WTC11 (cell line): ENCODE measurements at regions not wholly inside any gene's neighbourhood (a gene's known extent, or its start where the extent isn't known, plus 50 kb on each side); places are given as distances from the start of the nearest gene placed in this dataset.

Experiments used
- ATAC-seq: fragments of 200-7000 bp; cut with Tn5 transposase; 2 replicates; pipeline ENCODE4 v1.10.0; 2021; ENCODE audit warnings: mild to moderate bottlenecking, moderate library complexity
- CTCF ChIA-PET: fragments of 300-600 bp; sonication (Branson Sonifier 250); formaldehyde crosslinking; loops from one replicate; lab custom pipeline; 2021; ENCODE audit warnings: antibody characterized with exemption; lab: Charles Lee
- POLR2A ChIA-PET: fragments of 350-600 bp; sonication (Branson Sonifier 250); formaldehyde crosslinking; loops from one replicate; lab custom pipeline; 2021; ENCODE audit warnings: antibody characterized with exemption; lab: Charles Lee
- DNase-seq: peaks from one replicate; pipeline ENCODE4 v3.0.0; 2021; ENCODE audit warnings: low spot score
- H3K27ac Mint-ChIP-seq: 2 replicates; pipeline ENCODE4 v1.8.0; 2021; ENCODE audit warnings: mixed read lengths
- H3K27me3 Mint-ChIP-seq: 2 replicates; pipeline ENCODE4 v1.8.0; 2021; ENCODE audit warnings: low read depth, mild to moderate bottlenecking, moderate library complexity, mixed read lengths
- H3K36me3 Mint-ChIP-seq: 2 replicates; pipeline ENCODE4 v1.8.0; 2021; ENCODE audit warnings: mixed read lengths
- H3K4me1 Mint-ChIP-seq: 2 replicates; pipeline ENCODE4 v1.8.0; 2022; ENCODE audit warnings: mixed read lengths
- H3K4me3 Mint-ChIP-seq: 2 replicates; pipeline ENCODE4 v1.8.0; 2021; ENCODE audit warnings: mild to moderate bottlenecking, moderate library complexity, mixed read lengths
- H3K9me3 Mint-ChIP-seq: 2 replicates; pipeline ENCODE4 v1.8.0; 2021; ENCODE audit warnings: mixed read lengths
- ATF6 ChIP-seq: sonication (generic); formaldehyde crosslinking; IDR thresholded peaks from 2 replicates; pipeline ENCODE4 v1.8.1; 2023; ENCODE audit warnings: mild to moderate bottlenecking, missing genetic modification reagents
- CBFB ChIP-seq: sonication (generic); formaldehyde crosslinking; IDR thresholded peaks from 2 replicates; pipeline ENCODE4 v1.8.1; 2022; ENCODE audit warnings: mild to moderate bottlenecking, low read depth, missing genetic modification reagents
- ESRRA ChIP-seq: sonication (generic); formaldehyde crosslinking; IDR thresholded peaks from 2 replicates; pipeline ENCODE4 v1.8.1; 2022; ENCODE audit warnings: mild to moderate bottlenecking, missing genetic modification reagents, borderline replicate concordance
- FOXJ3 ChIP-seq: sonication (generic); formaldehyde crosslinking; IDR thresholded peaks from 2 replicates; pipeline ENCODE4 v1.9.0; 2021; ENCODE audit warnings: missing genetic modification reagents, mild to moderate bottlenecking, borderline replicate concordance
- FOXP1 ChIP-seq: sonication (generic); formaldehyde crosslinking; IDR thresholded peaks from 2 replicates; pipeline ENCODE4 v1.8.0; 2022; ENCODE audit warnings: missing genetic modification reagents, mild to moderate bottlenecking, moderate library complexity, borderline replicate concordance
- JAZF1 ChIP-seq: fragments of 250-450 bp; sonication (Bioruptor Pico); IDR thresholded peaks from 2 replicates; pipeline ENCODE4 v1.9.0; 2021; ENCODE audit warnings: moderate library complexity, mild to moderate bottlenecking, inconsistent platforms
- MYBL2 ChIP-seq: sonication (generic); formaldehyde crosslinking; IDR thresholded peaks from 2 replicates; pipeline ENCODE4 v1.8.1; 2023; ENCODE audit warnings: mild to moderate bottlenecking, moderate library complexity, missing genetic modification reagents
- NR2C2 ChIP-seq: sonication (generic); formaldehyde crosslinking; IDR thresholded peaks from 2 replicates; pipeline ENCODE4 v1.8.0; 2022; ENCODE audit warnings: mild to moderate bottlenecking, missing genetic modification reagents
- PREB ChIP-seq: sonication (generic); formaldehyde crosslinking; IDR thresholded peaks from 2 replicates; pipeline ENCODE4 v1.8.1; 2022; ENCODE audit warnings: mild to moderate bottlenecking, missing genetic modification reagents, moderate library complexity, borderline replicate concordance
- SP1 ChIP-seq: sonication (generic); formaldehyde crosslinking; conservative IDR thresholded peaks from 2 replicates; pipeline ENCODE4 v1.8.1; 2022; ENCODE audit warnings: missing genetic modification reagents
- ZNF396 ChIP-seq: fragments of 250-450 bp; sonication (Bioruptor Pico); IDR thresholded peaks from 2 replicates; pipeline ENCODE4 v1.8.0; 2021; ENCODE audit warnings: mild to moderate bottlenecking, moderate library complexity, borderline replicate concordance
- TF ChIP-seq, protein P1 (sequence below): sonication (generic); formaldehyde crosslinking; IDR thresholded peaks from 2 replicates; pipeline ENCODE4 v1.8.1; 2023; ENCODE audit warnings: mild to moderate bottlenecking, missing genetic modification reagents, borderline replicate concordance
- TF ChIP-seq, protein P2 (sequence below): sonication (generic); formaldehyde crosslinking; IDR thresholded peaks from 2 replicates; pipeline ENCODE4 v1.8.1; 2023; ENCODE audit warnings: mild to moderate bottlenecking, moderate library complexity, missing genetic modification reagents
- TF ChIP-seq, protein P3 (sequence below): sonication (generic); formaldehyde crosslinking; IDR thresholded peaks from 2 replicates; pipeline ENCODE4 v1.8.1; 2023; ENCODE audit warnings: mild to moderate bottlenecking, missing genetic modification reagents, moderate library complexity
- TF ChIP-seq, protein P4 (sequence below): sonication (generic); formaldehyde crosslinking; IDR thresholded peaks from 2 replicates; pipeline ENCODE4 v1.8.0; 2022; ENCODE audit warnings: mild to moderate bottlenecking, missing genetic modification reagents
- TF ChIP-seq, protein P5 (sequence below): sonication (generic); formaldehyde crosslinking; conservative IDR thresholded peaks from 2 replicates; pipeline ENCODE4 v1.8.1; 2022; ENCODE audit warnings: mild to moderate bottlenecking, missing genetic modification reagents

DNA sequence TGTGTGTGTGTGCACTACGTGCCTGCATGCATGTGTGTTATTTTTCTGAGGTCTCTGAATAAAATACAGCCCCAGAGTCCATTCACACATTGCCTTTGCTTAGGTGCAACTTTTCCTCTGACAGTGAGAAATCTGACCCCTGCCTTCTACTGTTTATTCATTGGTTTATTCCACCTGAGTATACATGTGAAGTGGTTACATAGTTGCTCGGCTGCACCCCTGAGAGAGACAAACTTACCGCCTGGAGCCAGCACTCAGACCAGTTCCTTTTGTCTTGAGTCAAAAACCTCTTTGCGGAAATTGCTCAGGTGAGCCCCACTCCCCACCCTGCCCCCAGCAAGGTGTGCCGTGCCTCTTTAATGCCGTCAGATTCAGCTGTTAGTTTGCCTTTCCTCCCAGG is 363.6 kb downstream of the BRD1 start (continued):
- TF ChIP-seq, protein P1, sequence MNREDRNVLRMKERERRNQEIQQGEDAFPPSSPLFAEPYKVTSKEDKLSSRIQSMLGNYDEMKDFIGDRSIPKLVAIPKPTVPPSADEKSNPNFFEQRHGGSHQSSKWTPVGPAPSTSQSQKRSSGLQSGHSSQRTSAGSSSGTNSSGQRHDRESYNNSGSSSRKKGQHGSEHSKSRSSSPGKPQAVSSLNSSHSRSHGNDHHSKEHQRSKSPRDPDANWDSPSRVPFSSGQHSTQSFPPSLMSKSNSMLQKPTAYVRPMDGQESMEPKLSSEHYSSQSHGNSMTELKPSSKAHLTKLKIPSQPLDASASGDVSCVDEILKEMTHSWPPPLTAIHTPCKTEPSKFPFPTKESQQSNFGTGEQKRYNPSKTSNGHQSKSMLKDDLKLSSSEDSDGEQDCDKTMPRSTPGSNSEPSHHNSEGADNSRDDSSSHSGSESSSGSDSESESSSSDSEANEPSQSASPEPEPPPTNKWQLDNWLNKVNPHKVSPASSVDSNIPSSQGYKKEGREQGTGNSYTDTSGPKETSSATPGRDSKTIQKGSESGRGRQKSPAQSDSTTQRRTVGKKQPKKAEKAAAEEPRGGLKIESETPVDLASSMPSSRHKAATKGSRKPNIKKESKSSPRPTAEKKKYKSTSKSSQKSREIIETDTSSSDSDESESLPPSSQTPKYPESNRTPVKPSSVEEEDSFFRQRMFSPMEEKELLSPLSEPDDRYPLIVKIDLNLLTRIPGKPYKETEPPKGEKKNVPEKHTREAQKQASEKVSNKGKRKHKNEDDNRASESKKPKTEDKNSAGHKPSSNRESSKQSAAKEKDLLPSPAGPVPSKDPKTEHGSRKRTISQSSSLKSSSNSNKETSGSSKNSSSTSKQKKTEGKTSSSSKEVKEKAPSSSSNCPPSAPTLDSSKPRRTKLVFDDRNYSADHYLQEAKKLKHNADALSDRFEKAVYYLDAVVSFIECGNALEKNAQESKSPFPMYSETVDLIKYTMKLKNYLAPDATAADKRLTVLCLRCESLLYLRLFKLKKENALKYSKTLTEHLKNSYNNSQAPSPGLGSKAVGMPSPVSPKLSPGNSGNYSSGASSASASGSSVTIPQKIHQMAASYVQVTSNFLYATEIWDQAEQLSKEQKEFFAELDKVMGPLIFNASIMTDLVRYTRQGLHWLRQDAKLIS (CRISPR knock-in tag) = no peak
- no peak for TF ChIP-seq PREB (CRISPR knock-in tag)
- TF ChIP-seq, all 79 proteins: peak for 0

DNA sequence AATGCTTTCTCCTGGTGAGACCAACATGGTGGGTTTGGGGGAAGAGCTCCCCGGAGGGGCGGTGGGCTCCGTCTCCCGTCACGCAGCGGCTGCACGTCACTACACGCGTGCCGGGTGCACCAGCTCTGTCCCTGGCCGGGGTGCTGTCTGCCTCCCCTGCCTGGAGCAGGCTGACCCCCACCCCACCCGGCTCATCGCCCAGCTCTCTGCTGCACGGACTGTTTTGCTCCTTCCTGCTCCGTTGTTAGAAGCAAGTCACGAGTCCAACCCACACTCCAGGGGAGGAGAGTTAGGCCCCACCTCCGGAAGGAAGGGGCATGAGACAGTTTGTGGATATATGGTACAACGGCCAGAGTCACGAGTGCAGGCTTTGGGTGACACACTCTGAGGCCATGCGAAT is 364.9 kb downstream of the BRD1 start:
- TF ChIP-seq FOXP1 (CRISPR knock-in tag) (no peak), JAZF1 (CRISPR knock-in tag) (no peak), NR2C2 (CRISPR knock-in tag) (no peak), ESRRA (CRISPR knock-in tag) (no peak), MYBL2 (CRISPR knock-in tag) (no peak), CBFB (no peak), FOXJ3 (CRISPR knock-in tag) (no peak), SP1 (no peak), ZNF396 (CRISPR knock-in tag) (no peak), ATF6 (no peak)
- TF ChIP-seq, protein P2, sequence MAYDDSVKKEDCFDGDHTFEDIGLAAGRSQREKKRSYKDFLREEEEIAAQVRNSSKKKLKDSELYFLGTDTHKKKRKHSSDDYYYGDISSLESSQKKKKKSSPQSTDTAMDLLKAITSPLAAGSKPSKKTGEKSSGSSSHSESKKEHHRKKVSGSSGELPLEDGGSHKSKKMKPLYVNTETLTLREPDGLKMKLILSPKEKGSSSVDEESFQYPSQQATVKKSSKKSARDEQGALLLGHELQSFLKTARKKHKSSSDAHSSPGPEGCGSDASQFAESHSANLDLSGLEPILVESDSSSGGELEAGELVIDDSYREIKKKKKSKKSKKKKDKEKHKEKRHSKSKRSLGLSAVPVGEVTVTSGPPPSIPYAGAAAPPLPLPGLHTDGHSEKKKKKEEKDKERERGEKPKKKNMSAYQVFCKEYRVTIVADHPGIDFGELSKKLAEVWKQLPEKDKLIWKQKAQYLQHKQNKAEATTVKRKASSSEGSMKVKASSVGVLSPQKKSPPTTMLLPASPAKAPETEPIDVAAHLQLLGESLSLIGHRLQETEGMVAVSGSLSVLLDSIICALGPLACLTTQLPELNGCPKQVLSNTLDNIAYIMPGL (CRISPR knock-in tag) = no peak
- TF ChIP-seq, protein P3, sequence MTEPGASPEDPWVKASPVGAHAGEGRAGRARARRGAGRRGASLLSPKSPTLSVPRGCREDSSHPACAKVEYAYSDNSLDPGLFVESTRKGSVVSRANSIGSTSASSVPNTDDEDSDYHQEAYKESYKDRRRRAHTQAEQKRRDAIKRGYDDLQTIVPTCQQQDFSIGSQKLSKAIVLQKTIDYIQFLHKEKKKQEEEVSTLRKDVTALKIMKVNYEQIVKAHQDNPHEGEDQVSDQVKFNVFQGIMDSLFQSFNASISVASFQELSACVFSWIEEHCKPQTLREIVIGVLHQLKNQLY (CRISPR knock-in tag) = no peak
- TF ChIP-seq, protein P4, sequence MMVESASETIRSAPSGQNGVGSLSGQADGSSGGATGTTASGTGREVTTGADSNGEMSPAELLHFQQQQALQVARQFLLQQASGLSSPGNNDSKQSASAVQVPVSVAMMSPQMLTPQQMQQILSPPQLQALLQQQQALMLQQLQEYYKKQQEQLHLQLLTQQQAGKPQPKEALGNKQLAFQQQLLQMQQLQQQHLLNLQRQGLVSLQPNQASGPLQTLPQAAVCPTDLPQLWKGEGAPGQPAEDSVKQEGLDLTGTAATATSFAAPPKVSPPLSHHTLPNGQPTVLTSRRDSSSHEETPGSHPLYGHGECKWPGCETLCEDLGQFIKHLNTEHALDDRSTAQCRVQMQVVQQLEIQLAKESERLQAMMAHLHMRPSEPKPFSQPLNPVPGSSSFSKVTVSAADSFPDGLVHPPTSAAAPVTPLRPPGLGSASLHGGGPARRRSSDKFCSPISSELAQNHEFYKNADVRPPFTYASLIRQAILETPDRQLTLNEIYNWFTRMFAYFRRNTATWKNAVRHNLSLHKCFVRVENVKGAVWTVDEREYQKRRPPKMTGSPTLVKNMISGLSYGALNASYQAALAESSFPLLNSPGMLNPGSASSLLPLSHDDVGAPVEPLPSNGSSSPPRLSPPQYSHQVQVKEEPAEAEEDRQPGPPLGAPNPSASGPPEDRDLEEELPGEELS = no peak
- TF ChIP-seq, protein P5, sequence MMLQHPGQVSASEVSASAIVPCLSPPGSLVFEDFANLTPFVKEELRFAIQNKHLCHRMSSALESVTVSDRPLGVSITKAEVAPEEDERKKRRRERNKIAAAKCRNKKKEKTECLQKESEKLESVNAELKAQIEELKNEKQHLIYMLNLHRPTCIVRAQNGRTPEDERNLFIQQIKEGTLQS (CRISPR knock-in tag) = no peak
- TF ChIP-seq, protein P1 (CRISPR knock-in tag) = no peak
- Mint-ChIP-seq H3K27me3 (no peaks in the 10 kb centered on the region; the same call in 1 of the 2 replicates), H3K4me3 (no peak overlapping the region), H3K36me3 (no peaks in the 10 kb centered on the region), H3K27ac (no peak overlapping the region), H3K9me3 (no peaks in the 10 kb centered on the region), H3K4me1 (peaks cover 22% of the 10 kb centered on the region)
- POLR2A ChIA-PET = no interaction called here
- no peak for DNase-seq
- ATAC-seq = no peak
- CTCF ChIA-PET = interaction anchor here (0.7 to 1.5 kb wide), 2 partner anchors 29 to 1266 kb away, joined by 3 to 7 read pairs; no protein-coding TSS in a partner anchor
